Gastrocnemius medialis (tissue), 4 donors: ENCODE measurements at regions not wholly inside any gene's neighbourhood (a gene's known extent, or its start where the extent isn't known, plus 50 kb on each side); places are given as distances from the start of the nearest gene placed in this dataset.

Experiments used
- POLR2A ChIP-seq, 2 donors: fragments of 450-650 bp; IDR thresholded peaks; one replicate each; pipeline ENCODE4 v1.6.1; 2017; ENCODE audit warnings: antibody characterized with exemption in 2 of 2, mild to moderate bottlenecking in 2 of 2, moderate library complexity in 2 of 2
- TF ChIP-seq, protein P1 (sequence below), 5 experiments: fragments of 450-650 bp in 3 of 5; fragments of 200-600 bp in 2 of 5; sonication (generic) in 2 of 5; IDR thresholded peaks in 4 of 5; conservative IDR thresholded peaks in 1 of 5; 1 replicate in 4 of 5; 2 replicates in 1 of 5; pipeline ENCODE4 v1.5.1; 2016 to 2019; ENCODE audit warnings: antibody characterized with exemption in 5 of 5, mild to moderate bottlenecking in 3 of 5, moderate library complexity in 3 of 5

DNA sequence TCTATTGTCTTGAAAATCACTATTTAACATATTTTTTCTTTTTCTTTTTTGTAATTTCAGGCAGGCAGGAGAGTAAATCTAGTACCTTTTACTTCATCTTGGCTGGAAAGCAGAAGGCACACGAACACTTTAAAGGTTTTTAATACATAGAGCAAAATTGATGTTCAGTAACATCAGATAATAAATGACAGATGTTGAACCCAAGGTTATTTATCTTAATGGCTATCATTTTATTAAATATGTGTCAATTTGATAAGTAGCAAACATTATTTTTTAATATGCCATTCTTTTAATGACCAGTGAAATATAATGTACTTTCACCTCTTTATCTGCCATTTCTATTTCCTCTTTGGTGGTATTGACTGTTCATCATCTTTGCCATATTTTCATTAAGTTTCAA is 381.2 kb downstream of the ARHGEF28 start:
- TF ChIP-seq, protein P1, sequence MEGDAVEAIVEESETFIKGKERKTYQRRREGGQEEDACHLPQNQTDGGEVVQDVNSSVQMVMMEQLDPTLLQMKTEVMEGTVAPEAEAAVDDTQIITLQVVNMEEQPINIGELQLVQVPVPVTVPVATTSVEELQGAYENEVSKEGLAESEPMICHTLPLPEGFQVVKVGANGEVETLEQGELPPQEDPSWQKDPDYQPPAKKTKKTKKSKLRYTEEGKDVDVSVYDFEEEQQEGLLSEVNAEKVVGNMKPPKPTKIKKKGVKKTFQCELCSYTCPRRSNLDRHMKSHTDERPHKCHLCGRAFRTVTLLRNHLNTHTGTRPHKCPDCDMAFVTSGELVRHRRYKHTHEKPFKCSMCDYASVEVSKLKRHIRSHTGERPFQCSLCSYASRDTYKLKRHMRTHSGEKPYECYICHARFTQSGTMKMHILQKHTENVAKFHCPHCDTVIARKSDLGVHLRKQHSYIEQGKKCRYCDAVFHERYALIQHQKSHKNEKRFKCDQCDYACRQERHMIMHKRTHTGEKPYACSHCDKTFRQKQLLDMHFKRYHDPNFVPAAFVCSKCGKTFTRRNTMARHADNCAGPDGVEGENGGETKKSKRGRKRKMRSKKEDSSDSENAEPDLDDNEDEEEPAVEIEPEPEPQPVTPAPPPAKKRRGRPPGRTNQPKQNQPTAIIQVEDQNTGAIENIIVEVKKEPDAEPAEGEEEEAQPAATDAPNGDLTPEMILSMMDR (IDR thresholded peaks at IDR 0.05 in 4 of 5, conservative IDR thresholded peaks at IDR 0.05 in 1 of 5): no peak
- TF ChIP-seq POLR2A (IDR thresholded peaks at IDR 0.05): no peak
